ENCODE measurements at regions not wholly inside any gene's neighbourhood (a gene's known extent, or its start where the extent isn't known, plus 50 kb on each side); places are given as distances from the start of the nearest gene placed in this dataset.
A peak's percentile ranks its signal among the peaks of the same experiment; 100 is the strongest.

DNA sequence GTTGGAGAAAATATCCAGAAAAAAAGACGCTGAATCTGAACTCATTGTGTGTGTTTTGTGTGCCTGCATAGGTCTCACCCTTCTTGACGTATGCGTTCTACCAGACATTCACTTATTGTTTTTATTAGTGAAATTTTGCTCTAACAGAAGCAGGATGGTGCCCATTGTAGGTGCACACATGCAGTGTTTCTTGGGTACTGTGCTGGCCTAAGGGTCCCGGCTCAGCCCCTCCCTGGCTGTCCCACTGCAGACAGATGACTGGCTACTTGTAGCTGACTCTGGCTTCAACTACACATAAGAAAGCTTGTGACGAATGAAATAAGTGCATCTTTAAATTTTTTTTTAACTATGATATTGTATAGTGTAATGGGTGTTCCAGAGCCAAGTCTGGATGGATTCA is 227.0 kb downstream of the CBLN1 start:
- no peaks in the 10 kb centered on the region for H3K79me2 ChIP-seq
- WGBS (ENCODE audit: low lambda C conversion rate, missing lambda C conversion rate), result 90% methylated on average over 5 of the region's 5 CpGs
- no peak overlapping the region for H3K4me3 ChIP-seq
- no peaks in the 10 kb centered on the region for H3K4me1 ChIP-seq (ENCODE audit: insufficient read depth)
- TF ChIP-seq EZH2 (IDR thresholded peaks at IDR 0.05; ENCODE audit: borderline replicate concordance) (no peak), EZH2phosphoT487 (IDR thresholded peaks at IDR 0.05; ENCODE audit: low read depth, severe bottlenecking, unreplicated experiment) (no peak)
- TF ChIP-seq, protein P1, sequence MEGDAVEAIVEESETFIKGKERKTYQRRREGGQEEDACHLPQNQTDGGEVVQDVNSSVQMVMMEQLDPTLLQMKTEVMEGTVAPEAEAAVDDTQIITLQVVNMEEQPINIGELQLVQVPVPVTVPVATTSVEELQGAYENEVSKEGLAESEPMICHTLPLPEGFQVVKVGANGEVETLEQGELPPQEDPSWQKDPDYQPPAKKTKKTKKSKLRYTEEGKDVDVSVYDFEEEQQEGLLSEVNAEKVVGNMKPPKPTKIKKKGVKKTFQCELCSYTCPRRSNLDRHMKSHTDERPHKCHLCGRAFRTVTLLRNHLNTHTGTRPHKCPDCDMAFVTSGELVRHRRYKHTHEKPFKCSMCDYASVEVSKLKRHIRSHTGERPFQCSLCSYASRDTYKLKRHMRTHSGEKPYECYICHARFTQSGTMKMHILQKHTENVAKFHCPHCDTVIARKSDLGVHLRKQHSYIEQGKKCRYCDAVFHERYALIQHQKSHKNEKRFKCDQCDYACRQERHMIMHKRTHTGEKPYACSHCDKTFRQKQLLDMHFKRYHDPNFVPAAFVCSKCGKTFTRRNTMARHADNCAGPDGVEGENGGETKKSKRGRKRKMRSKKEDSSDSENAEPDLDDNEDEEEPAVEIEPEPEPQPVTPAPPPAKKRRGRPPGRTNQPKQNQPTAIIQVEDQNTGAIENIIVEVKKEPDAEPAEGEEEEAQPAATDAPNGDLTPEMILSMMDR (IDR thresholded peaks at IDR 0.05; ENCODE audit: poor library complexity), result no peak
- DNase-seq (ENCODE audit: low spot score), result no peak
- H3K27ac ChIP-seq, result no peak overlapping the region
- H2AFZ ChIP-seq, result no peak overlapping the region
- H3K4me2 ChIP-seq, result no peak overlapping the region
- H3K27me3 ChIP-seq, result no peaks in the 10 kb centered on the region
- H4K20me1 ChIP-seq (ENCODE audit: insufficient read depth, poor library complexity, severe bottlenecking), result no peaks in the 10 kb centered on the region
- no peaks in the 10 kb centered on the region for H3K9me3 ChIP-seq (ENCODE audit: low read depth)
- no peaks in the 10 kb centered on the region for H3K9me2 ChIP-seq (replicated peaks; ENCODE audit: insufficient read depth)
- H3K36me3 ChIP-seq (replicated peaks; ENCODE audit: insufficient read depth, low read depth), result no peaks in the 10 kb centered on the region

DNA sequence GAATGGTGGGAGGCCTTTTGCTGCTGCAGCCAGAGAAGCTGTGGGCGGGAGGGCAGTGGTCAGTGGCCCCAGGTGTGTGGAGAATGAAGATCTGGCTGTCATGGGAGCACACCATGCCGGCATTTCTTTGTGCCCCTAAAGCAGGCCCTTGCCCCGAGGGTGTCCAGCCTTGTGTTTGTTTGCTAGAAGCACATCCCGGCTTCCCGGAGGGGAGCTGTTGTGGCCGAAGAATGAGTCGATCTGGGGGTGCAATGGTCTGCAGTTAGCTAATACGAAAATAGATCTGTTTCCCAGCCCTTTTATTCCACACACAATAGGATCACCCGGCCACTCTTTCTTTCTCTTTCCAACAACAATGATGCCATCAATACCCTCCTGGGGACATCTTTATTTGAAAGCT is 228.8 kb downstream of the CBLN1 start:
- Histone ChIP-seq H4K20me1 (ENCODE audit: insufficient read depth, poor library complexity, severe bottlenecking) (no peaks in the 10 kb centered on the region), H2AFZ (no peak overlapping the region), H3K9me3 (ENCODE audit: low read depth) (no peaks in the 10 kb centered on the region), H3K27ac (no peak overlapping the region), H3K4me3 (no peak overlapping the region), H3K27me3 (no peaks in the 10 kb centered on the region), H3K4me2 (no peak overlapping the region), H3K79me2 (no peaks in the 10 kb centered on the region), H3K4me1 (ENCODE audit: insufficient read depth) (no peaks in the 10 kb centered on the region), H3K9me2 (replicated peaks; ENCODE audit: insufficient read depth) (no peaks in the 10 kb centered on the region), H3K36me3 (replicated peaks; ENCODE audit: insufficient read depth, low read depth) (no peaks in the 10 kb centered on the region)
- whole genome bisulfite sequencing (ENCODE audit: low lambda C conversion rate, missing lambda C conversion rate), result 71% methylated on average over 9 of the region's 9 CpGs
- DNase-seq (ENCODE audit: low spot score), result no peak
- no peak for TF ChIP-seq EZH2 (IDR thresholded peaks at IDR 0.05; ENCODE audit: borderline replicate concordance)
- TF ChIP-seq, protein P1 (IDR thresholded peaks at IDR 0.05; ENCODE audit: poor library complexity), result no peak
- no peak for TF ChIP-seq EZH2phosphoT487 (IDR thresholded peaks at IDR 0.05; ENCODE audit: low read depth, severe bottlenecking, unreplicated experiment)

DNA sequence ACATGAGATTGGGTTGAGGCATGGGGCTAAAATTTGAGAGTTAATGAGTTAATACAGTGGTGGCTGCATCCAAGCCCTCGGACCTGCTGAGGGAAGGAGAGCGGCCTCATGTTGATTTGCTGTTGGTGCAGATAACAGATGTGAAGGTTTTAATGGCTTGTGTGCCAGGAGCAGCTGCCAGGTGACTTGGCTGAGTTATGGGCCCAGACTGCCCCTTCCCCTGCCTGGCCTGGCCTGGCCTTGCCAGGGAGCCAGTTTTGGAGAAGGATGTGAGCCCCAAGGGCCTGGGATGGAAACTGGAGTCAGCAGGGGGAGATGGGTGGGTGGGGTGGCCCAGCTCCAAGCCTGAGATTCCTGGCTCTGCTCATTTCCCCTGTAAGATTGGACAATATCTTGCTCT is 230.1 kb downstream of the CBLN1 start:
- no peaks in the 10 kb centered on the region for H3K27me3 ChIP-seq
- H3K4me1 ChIP-seq (ENCODE audit: insufficient read depth), result no peaks in the 10 kb centered on the region
- no peak overlapping the region for H3K4me3 ChIP-seq
- no peak for DNase-seq (ENCODE audit: low spot score)
- no peak overlapping the region for H3K4me2 ChIP-seq
- no peak overlapping the region for H3K27ac ChIP-seq
- H4K20me1 ChIP-seq (ENCODE audit: insufficient read depth, poor library complexity, severe bottlenecking), result no peaks in the 10 kb centered on the region
- H3K9me3 ChIP-seq (ENCODE audit: low read depth), result no peaks in the 10 kb centered on the region
- WGBS (ENCODE audit: low lambda C conversion rate, missing lambda C conversion rate), result 61% methylated on average over 2 of the region's 2 CpGs
- no peaks in the 10 kb centered on the region for H3K79me2 ChIP-seq
- no peak overlapping the region for H2AFZ ChIP-seq
- no peaks in the 10 kb centered on the region for H3K36me3 ChIP-seq (replicated peaks; ENCODE audit: insufficient read depth, low read depth)
- H3K9me2 ChIP-seq (replicated peaks; ENCODE audit: insufficient read depth), result no peaks in the 10 kb centered on the region
- TF ChIP-seq EZH2 (IDR thresholded peaks at IDR 0.05; ENCODE audit: borderline replicate concordance) (no peak), EZH2phosphoT487 (IDR thresholded peaks at IDR 0.05; ENCODE audit: low read depth, severe bottlenecking, unreplicated experiment) (no peak)
- TF ChIP-seq, protein P1 (IDR thresholded peaks at IDR 0.05; ENCODE audit: poor library complexity), result no peak

DNA sequence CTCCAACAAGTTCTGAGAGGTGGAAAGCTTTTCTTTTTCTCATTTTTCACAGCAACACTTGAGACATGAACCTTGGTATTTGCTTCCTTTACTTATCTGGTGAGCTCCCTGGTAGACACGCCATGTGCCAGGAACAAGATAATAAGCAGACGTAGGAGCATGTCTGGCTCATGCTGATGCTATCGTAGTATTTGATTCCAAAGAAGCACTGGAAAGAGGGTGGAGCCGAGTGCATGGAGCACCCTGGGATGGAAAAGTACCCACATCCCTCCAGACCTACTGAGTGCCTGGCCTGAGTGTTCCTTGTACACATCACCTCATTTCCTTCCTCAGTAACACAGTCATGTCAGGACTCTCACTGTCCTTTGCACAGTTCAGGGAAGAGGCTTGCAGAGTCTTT is 231.0 kb downstream of the CBLN1 start:
- Histone ChIP-seq H3K4me3 (no peak overlapping the region), H3K79me2 (no peaks in the 10 kb centered on the region), H3K27me3 (no peaks in the 10 kb centered on the region), H2AFZ (no peak overlapping the region), H3K9me3 (ENCODE audit: low read depth) (no peaks in the 10 kb centered on the region), H3K9me2 (replicated peaks; ENCODE audit: insufficient read depth) (no peaks in the 10 kb centered on the region), H3K4me2 (no peak overlapping the region), H4K20me1 (ENCODE audit: insufficient read depth, poor library complexity, severe bottlenecking) (no peaks in the 10 kb centered on the region), H3K4me1 (ENCODE audit: insufficient read depth) (no peaks in the 10 kb centered on the region), H3K36me3 (replicated peaks; ENCODE audit: insufficient read depth, low read depth) (no peaks in the 10 kb centered on the region), H3K27ac (peak overlapping the region; percentile 67)
- 62% methylated on average over 4 of the region's 4 CpGs for WGBS (ENCODE audit: low lambda C conversion rate, missing lambda C conversion rate)
- peak; percentile 43 for DNase-seq (ENCODE audit: low spot score)
- TF ChIP-seq, protein P1 (IDR thresholded peaks at IDR 0.05; ENCODE audit: poor library complexity), result no peak
- TF ChIP-seq EZH2 (IDR thresholded peaks at IDR 0.05; ENCODE audit: borderline replicate concordance), result no peak
- no peak for TF ChIP-seq EZH2phosphoT487 (IDR thresholded peaks at IDR 0.05; ENCODE audit: low read depth, severe bottlenecking, unreplicated experiment)

Data from hepatocyte (in vitro differentiated cells).